Skeletal muscle tissue (tissue), 3 donors: ENCODE measurements at regions not wholly inside any gene's neighbourhood (a gene's known extent, or its start where the extent isn't known, plus 50 kb on each side); places are given as distances from the start of the nearest gene placed in this dataset.

Source experiments
- H3K27ac ChIP-seq: one replicate; pipeline ENCODE4 v1.7.0; 2013; ENCODE audit warnings: mild to moderate bottlenecking, low read depth, low read length, inconsistent platforms
- H3K27me3 ChIP-seq, 3 donors: one replicate each; pipeline ENCODE4 v1.7.0; 2013; ENCODE audit warnings: low read length in 3 of 3; ENCODE audit not compliant: control insufficient read depth in 3 of 3, insufficient read depth in 3 of 3
- H3K36me3 ChIP-seq, 3 donors: one replicate each; pipeline ENCODE4 v1.7.0; 2013; ENCODE audit warnings: low read length in 3 of 3; ENCODE audit not compliant: control insufficient read depth in 3 of 3, insufficient read depth in 3 of 3
- H3K4me1 ChIP-seq, 3 donors: one replicate each; pipeline ENCODE4 v1.7.0; 2013; ENCODE audit warnings: low read length in 3 of 3, mild to moderate bottlenecking in 3 of 3; ENCODE audit not compliant: control insufficient read depth in 3 of 3, insufficient read depth in 3 of 3
- H3K4me3 ChIP-seq, 3 donors: one replicate each; pipeline ENCODE4 v1.7.0; 2013; ENCODE audit warnings: low read length in 3 of 3
- H3K9ac ChIP-seq, 3 donors: one replicate each; pipeline ENCODE4 v1.7.0; 2013; ENCODE audit warnings: low read length in 3 of 3, mild to moderate bottlenecking in 3 of 3, moderate library complexity in 2 of 3, low read depth in 1 of 3
- H3K9me3 ChIP-seq, 3 donors: one replicate each; pipeline ENCODE4 v1.7.0; 2013; ENCODE audit warnings: low read length in 3 of 3; ENCODE audit not compliant: control insufficient read depth in 3 of 3
- donor health status: Osteomylitis.

DNA sequence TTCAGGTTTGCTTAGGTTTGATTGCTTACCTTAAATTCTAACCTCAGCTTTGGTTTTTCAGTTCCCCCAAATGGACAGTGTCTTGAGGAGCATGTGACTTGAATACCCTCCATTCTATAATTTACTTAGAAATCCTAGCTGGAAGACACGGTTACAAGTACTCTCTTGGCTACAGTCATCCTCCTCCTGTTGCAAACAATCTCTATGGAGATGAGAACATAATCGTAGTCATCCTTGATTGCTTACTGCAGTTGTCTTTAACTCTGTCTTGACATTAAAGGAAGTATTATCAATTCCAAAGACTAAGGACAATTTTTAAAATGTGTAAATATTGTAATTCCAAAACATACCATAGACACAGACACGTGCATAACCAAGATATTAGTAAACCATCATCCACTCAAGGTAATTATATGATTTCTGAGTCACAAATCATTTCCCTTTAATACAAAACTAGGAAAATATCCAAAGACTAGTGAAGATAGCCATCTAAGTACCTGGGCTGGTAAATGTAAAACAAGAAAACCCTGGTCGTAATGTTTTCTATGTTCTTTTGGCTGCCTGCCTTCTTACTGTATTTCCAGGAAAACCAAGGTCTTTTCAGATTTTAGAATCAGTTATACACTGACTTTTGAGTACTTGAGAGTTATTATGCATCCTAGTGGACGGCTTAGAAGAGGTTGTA, 149.9 kb downstream of the CHRM3 start:
- Histone ChIP-seq H3K9ac (no peak overlapping the region), H3K27ac (no peak overlapping the region), H3K36me3 (no peaks in the 10 kb centered on the region), H3K4me1 (no peaks in the 10 kb centered on the region), H3K9me3 (no peaks in the 10 kb centered on the region), H3K4me3 (no peak overlapping the region), H3K27me3 (no peaks in the 10 kb centered on the region)

DNA sequence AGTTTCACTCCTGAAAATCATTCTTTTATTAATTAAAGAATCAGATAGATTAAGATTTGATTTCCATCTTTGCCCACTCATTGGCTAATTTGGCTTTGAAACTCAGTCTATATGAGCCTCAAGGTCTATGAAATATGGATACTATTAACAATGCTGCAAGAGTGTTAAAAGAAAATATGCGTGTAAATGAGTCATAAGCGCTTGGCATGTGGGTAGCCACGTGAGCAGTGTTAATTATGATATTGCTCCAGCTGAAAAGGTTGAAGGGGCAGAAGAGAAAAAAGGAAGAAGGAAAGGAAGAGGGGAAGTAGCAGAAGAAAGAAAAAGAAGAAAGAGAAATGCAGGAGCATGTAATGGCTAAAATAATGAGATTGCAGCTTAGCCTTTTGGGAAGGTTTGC, 151.4 kb downstream of the CHRM3 start:
- Histone ChIP-seq H3K4me1 (no peaks in the 10 kb centered on the region), H3K27ac (no peak overlapping the region), H3K4me3 (no peak overlapping the region), H3K9me3 (no peaks in the 10 kb centered on the region), H3K27me3 (no peaks in the 10 kb centered on the region), H3K9ac (no peak overlapping the region), H3K36me3 (no peaks in the 10 kb centered on the region)

DNA sequence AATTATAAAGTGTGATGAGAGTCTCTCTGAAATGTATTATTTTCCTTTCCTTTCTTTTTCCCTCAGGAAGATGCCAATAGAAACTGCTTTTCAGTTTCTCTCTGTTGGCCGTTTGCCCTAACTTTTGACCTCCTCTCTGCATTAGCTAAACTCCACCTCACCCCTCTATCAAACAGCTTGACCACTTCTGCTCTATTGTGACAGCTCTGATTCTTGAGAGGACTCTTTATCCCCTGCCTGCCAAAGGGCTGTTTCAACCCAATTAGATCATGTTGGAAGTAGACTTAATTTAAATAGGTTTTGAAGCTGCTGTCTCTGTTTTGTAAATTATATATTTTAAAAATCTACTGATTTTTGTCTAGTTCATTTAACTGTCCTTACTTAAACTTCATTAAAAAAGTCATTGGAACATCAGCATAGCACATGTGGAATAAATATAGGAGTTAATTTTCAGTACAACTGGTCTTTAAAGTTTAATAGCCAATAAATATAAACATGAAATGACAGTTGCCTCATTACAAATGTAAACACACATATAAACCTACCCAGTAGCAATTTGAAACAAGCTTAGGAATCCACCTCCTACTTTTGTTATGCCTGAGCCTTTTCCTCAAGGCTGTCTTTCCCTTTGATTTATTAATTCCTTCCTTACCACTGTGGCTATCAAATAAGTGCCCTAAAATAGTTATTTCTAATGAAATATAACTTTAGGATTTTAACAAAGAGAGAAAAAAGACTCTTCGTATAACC, 152.0 kb downstream of the CHRM3 start:
- Histone ChIP-seq H3K27ac (no peak overlapping the region), H3K4me3 (no peak overlapping the region), H3K9me3 (no peaks in the 10 kb centered on the region), H3K36me3 (no peaks in the 10 kb centered on the region), H3K27me3 (no peaks in the 10 kb centered on the region), H3K9ac (no peak overlapping the region), H3K4me1 (no peaks in the 10 kb centered on the region)

DNA sequence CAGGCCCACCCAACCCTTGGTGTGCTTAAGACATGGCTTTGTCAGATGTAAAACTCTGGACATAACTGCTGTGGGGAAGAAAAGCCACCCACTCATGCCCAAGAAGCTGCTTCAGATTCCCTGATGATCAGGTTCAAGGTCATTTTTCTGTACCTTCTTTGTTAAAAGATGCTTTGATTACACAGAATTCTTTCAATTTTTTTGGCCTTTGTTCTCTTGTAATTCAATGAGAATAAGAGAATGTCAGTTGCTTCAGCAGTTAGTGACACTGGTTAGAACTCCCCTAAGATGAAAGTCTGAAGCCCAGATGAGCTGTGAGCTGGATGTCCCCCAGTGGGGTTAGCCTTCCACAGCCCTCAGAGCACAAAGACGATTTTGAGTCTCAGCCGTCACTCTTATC, 152.7 kb downstream of the CHRM3 start:
- Histone ChIP-seq H3K36me3 (no peaks in the 10 kb centered on the region), H3K9me3 (no peaks in the 10 kb centered on the region), H3K4me3 (no peak overlapping the region), H3K9ac (no peak overlapping the region), H3K4me1 (no peaks in the 10 kb centered on the region), H3K27me3 (no peaks in the 10 kb centered on the region), H3K27ac (no peak overlapping the region)

DNA sequence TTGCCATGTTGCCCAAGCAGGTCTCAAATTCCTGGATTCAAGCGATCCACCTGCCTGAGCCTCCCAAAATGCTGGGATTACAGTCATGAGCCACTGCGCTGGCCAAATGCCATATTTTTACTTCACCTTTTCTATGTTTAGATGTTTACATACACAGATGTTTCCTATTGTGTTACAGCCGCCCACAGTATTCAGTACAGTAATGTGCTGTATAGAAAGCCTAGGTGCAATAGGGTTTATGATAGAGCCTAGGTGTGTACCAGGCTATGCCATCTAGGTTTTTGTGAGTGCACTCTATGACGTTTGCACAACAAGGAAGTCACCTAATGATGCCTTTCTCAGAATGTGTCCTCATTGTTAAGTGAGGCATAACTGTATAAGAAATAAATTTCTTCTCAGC, 153.4 kb downstream of the CHRM3 start:
- H3K4me1 ChIP-seq: no peaks in the 10 kb centered on the region
- H3K9me3 ChIP-seq: no peaks in the 10 kb centered on the region
- H3K9ac ChIP-seq: no peak overlapping the region
- H3K27ac ChIP-seq: no peak overlapping the region
- no peak overlapping the region for H3K4me3 ChIP-seq
- no peaks in the 10 kb centered on the region for H3K36me3 ChIP-seq
- H3K27me3 ChIP-seq: no peaks in the 10 kb centered on the region

DNA sequence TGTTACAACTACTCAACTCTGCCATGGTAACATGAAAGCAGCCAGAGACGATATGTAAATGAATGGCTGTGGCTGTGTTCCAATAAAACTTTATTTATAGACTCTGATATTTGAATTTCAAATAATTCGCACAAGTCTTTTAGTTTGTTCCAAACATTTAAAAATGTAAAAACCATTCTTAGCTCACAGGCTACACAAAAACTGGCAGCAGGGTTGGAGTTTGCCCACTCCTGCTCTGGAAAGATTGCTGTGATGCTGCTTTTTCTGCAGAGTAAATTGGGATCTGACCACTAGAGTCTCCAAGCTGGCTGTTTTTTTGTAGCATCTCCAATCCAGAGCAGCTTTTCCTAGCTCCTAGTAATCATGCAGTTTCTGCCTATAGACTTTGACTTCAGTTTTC, 157.5 kb downstream of the CHRM3 start:
- H3K36me3 ChIP-seq: no peaks in the 10 kb centered on the region
- no peaks in the 10 kb centered on the region for H3K27me3 ChIP-seq
- H3K9ac ChIP-seq: no peak overlapping the region
- no peak overlapping the region for H3K27ac ChIP-seq
- H3K4me1 ChIP-seq: no peaks in the 10 kb centered on the region
- H3K9me3 ChIP-seq: no peaks in the 10 kb centered on the region
- H3K4me3 ChIP-seq: no peak overlapping the region

DNA sequence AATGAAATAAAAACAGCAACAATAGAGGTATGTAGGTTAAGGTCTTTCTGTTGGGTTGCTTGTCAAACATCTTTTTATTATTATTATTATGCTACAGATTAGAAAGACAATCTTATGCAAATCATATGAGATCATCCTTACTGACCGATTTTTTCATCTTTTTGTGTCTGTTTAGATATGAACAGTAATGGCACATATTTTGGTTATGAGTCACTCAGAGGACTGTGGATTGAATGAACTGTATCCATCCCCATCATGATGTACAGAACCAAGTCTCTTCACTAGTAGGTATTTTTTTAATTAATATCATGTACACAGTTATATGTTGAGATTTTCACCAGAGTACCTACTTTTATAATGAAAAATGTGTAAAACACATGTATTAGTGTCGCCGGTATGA, 159.1 kb downstream of the CHRM3 start:
- Histone ChIP-seq H3K4me3 (no peak overlapping the region), H3K4me1 (no peaks in the 10 kb centered on the region), H3K27me3 (no peaks in the 10 kb centered on the region), H3K9ac (no peak overlapping the region), H3K27ac (no peak overlapping the region), H3K9me3 (no peaks in the 10 kb centered on the region), H3K36me3 (no peaks in the 10 kb centered on the region)

DNA sequence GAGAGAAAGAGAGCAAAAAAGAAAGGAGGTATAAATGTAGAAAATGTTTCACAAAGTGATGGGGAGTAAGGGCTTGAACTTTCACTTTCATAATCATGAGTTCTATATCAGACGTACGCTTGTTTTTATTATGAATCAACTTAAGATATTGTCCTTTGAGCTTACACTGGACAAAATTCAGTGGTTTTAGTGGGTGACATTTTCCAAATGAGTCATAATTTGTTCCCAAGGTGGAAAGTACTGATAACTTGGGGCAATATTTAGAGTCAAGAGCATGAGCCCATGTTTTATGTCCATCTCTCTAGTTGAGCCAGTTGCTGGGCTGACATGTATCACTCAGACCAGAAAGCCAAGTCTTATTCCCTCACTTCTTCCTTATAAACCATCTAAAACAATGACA, 161.6 kb downstream of the CHRM3 start:
- Histone ChIP-seq H3K4me3 (no peak overlapping the region), H3K27me3 (no peaks in the 10 kb centered on the region), H3K36me3 (no peaks in the 10 kb centered on the region), H3K9me3 (no peaks in the 10 kb centered on the region), H3K27ac (no peak overlapping the region), H3K4me1 (no peaks in the 10 kb centered on the region), H3K9ac (no peak overlapping the region)

DNA sequence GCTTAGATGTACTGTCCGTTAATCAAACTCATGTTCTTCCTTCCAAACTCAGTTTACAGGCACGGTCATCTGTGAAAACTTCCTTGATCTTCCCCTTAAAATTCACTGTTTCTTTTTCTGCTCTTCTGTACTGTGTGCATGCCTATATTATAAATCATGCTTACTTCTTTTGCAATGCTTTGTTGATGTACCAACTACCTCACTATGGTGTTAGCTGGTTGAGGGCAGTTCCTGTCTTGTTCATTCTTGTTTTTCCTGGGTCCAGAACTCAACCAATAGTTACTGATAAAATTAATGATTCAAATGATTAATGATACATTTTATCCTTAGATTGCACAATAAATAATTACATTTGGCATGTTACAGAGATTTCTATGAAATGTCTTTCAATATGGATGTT, 163.8 kb downstream of the CHRM3 start:
- Histone ChIP-seq H3K36me3 (no peaks in the 10 kb centered on the region), H3K9ac (no peak overlapping the region), H3K4me1 (no peaks in the 10 kb centered on the region), H3K9me3 (no peaks in the 10 kb centered on the region), H3K27me3 (no peaks in the 10 kb centered on the region), H3K4me3 (no peak overlapping the region), H3K27ac (no peak overlapping the region)

DNA sequence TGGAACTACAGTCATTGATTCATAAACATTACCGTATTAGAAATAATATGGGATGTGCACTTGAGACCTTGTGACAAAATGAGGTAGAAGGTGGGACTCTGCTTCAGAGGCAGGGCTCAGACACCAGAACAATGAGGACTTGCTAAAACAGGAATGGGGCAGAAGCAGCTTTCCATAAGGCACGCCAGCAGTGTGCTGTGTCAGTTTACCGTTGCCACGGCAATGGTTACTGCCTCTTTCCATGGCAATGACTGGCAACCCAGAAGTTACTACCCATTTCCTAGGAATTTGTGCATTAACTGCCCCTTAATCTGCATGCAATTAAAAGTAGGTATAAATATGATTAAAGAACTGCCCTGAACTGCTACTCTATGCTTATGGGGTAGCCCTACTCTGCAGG, 169.0 kb downstream of the CHRM3 start:
- Histone ChIP-seq H3K4me1 (no peaks in the 10 kb centered on the region), H3K9ac (no peak overlapping the region), H3K4me3 (no peak overlapping the region), H3K27ac (no peak overlapping the region), H3K36me3 (no peaks in the 10 kb centered on the region), H3K27me3 (no peaks in the 10 kb centered on the region), H3K9me3 (no peaks in the 10 kb centered on the region)
